ENCODE measurements at regions not wholly inside any gene's neighbourhood (a gene's known extent, or its start where the extent isn't known, plus 50 kb on each side); places are given as distances from the start of the nearest gene placed in this dataset.

GRCh38 chr1:195979646-195980045 lies 628.6 kb downstream of the KCNT2 start:
- FAIRE-seq (no peak), DNase-seq (ENCODE audit: insufficient read length, low spot score) (no peak)
- TF ChIP-seq SPI1 (IDR thresholded peaks at IDR 0.05; ENCODE audit: low read depth, low read length) (no peak), POU2F2 (IDR thresholded peaks at IDR 0.05; ENCODE audit: low read depth, low read length) (no peak), POLR2A (IDR thresholded peaks at IDR 0.05; ENCODE audit: low read depth, low read length) (no peak), PAX5 (IDR thresholded peaks at IDR 0.05; ENCODE audit: insufficient read depth, low read length, severe bottlenecking) (no peak), POLR2AphosphoS5 (IDR thresholded peaks at IDR 0.05; ENCODE audit: low read depth, low read length) (no peak), TAF1 (IDR thresholded peaks at IDR 0.05; ENCODE audit: low read depth, low read length) (no peak)

GRCh38 chr1:195973311-195973904 lies 634.8 kb downstream of the KCNT2 start:
- no peak for TF ChIP-seq POU2F2 (IDR thresholded peaks at IDR 0.05; ENCODE audit: low read depth, low read length)
- no peak for FAIRE-seq
- DNase-seq (ENCODE audit: insufficient read length, low spot score), result no peak

DNA sequence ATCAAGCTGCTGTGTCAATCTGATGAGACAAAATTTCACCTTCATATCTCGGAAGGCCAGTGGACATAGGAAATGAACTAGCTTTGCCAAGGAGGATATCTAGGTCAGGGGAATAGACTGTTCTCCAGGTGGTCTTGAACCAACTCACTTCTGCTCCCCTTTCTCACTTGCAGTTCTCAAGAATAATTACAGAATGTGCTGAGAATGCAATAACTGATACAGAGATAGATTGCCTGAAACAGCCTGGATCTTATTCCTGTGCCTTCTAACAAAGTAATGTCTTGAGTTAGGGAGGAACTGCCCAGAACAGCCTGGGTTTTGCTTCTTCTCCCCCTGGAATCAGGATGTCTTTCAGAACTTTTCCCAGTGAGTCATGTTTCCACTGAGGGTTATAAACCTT lies 636.7 kb downstream of the KCNT2 start:
- no peak for FAIRE-seq
- DNase-seq (ENCODE audit: insufficient read length, low spot score), result no peak
- TF ChIP-seq PAX5 (IDR thresholded peaks at IDR 0.05; ENCODE audit: insufficient read depth, low read length, severe bottlenecking) (no peak), POU2F2 (IDR thresholded peaks at IDR 0.05; ENCODE audit: low read depth, low read length) (no peak), SPI1 (IDR thresholded peaks at IDR 0.05; ENCODE audit: low read depth, low read length) (no peak), POLR2AphosphoS5 (IDR thresholded peaks at IDR 0.05; ENCODE audit: low read depth, low read length) (no peak), POLR2A (IDR thresholded peaks at IDR 0.05; ENCODE audit: low read depth, low read length) (no peak), TAF1 (IDR thresholded peaks at IDR 0.05; ENCODE audit: low read depth, low read length) (no peak)

DNA sequence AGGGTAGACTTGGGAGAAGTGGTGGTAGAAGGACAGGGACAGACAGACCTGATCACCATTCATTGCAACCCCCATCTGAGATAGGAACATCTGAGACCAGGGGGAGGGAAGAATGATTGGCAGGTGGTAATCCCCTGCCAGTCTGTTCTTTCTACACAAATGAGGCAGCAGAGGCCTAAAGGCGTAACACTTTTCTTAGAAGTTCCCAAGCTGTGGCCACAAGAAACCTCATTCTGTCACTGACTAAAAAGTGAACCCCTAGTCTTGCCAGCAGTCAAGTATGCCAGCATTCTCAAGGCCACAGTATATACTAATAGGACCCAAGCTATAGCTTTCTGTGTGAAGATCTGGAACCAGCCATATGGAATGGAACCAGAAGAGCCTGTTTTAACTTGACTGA lies 638.0 kb downstream of the KCNT2 start:
- DNase-seq (ENCODE audit: insufficient read length, low spot score) (no peak), FAIRE-seq (no peak)

DNA sequence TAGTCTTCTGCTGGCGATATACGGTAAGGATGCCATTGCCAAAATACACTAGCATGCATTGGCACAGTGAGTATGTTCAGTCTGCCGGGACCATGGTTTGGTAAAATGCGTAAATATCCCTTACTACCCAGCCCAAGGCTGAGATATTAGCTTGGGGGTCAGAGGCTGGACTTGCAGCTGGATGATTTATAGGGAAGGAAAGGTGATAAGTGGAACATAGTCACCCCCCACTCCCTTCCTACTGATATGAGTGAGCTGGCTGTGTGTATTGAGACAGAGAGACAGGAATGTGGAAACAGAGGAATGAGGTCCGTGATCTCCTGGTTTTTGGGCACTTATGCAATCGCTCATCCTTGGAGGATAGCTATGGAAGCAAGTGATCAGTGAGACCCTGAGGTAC lies 642.8 kb downstream of the KCNT2 start:
- no peak for TF ChIP-seq TAF1 (IDR thresholded peaks at IDR 0.05; ENCODE audit: low read depth, low read length)
- no peak for TF ChIP-seq POU2F2 (IDR thresholded peaks at IDR 0.05; ENCODE audit: low read depth, low read length)
- no peak for TF ChIP-seq POLR2A (IDR thresholded peaks at IDR 0.05; ENCODE audit: low read depth, low read length)
- TF ChIP-seq POLR2AphosphoS5 (IDR thresholded peaks at IDR 0.05; ENCODE audit: low read depth, low read length), result no peak
- TF ChIP-seq SPI1 (IDR thresholded peaks at IDR 0.05; ENCODE audit: low read depth, low read length), result no peak
- no peak for TF ChIP-seq PAX5 (IDR thresholded peaks at IDR 0.05; ENCODE audit: insufficient read depth, low read length, severe bottlenecking)
- DNase-seq (ENCODE audit: insufficient read length, low spot score), result no peak
- no peak for FAIRE-seq

More for the DNA sequence above, 638.0 kb downstream of the KCNT2 start:
- TF ChIP-seq POU2F2 (IDR thresholded peaks at IDR 0.05; ENCODE audit: low read depth, low read length) (no peak), SPI1 (IDR thresholded peaks at IDR 0.05; ENCODE audit: low read depth, low read length) (no peak), POLR2AphosphoS5 (IDR thresholded peaks at IDR 0.05; ENCODE audit: low read depth, low read length) (no peak), TAF1 (IDR thresholded peaks at IDR 0.05; ENCODE audit: low read depth, low read length) (no peak), POLR2A (IDR thresholded peaks at IDR 0.05; ENCODE audit: low read depth, low read length) (no peak), PAX5 (IDR thresholded peaks at IDR 0.05; ENCODE audit: insufficient read depth, low read length, severe bottlenecking) (no peak)

- TF ChIP-seq SPI1 (IDR thresholded peaks at IDR 0.05; ENCODE audit: low read depth, low read length) (no peak), PAX5 (IDR thresholded peaks at IDR 0.05; ENCODE audit: insufficient read depth, low read length, severe bottlenecking) (no peak), POLR2AphosphoS5 (IDR thresholded peaks at IDR 0.05; ENCODE audit: low read depth, low read length) (no peak), POLR2A (IDR thresholded peaks at IDR 0.05; ENCODE audit: low read depth, low read length) (no peak), POU2F2 (IDR thresholded peaks at IDR 0.05; ENCODE audit: low read depth, low read length) (no peak), TAF1 (IDR thresholded peaks at IDR 0.05; ENCODE audit: low read depth, low read length) (no peak)
- FAIRE-seq (no peak), DNase-seq (ENCODE audit: insufficient read length, low spot score) (no peak)
Observed at GRCh38 chr1:195965036-195965435, 643.2 kb downstream of the KCNT2 start.

- DNase-seq (ENCODE audit: insufficient read length, low spot score) (no peak), FAIRE-seq (no peak)
- TF ChIP-seq POLR2AphosphoS5 (IDR thresholded peaks at IDR 0.05; ENCODE audit: low read depth, low read length) (no peak), POLR2A (IDR thresholded peaks at IDR 0.05; ENCODE audit: low read depth, low read length) (no peak), POU2F2 (IDR thresholded peaks at IDR 0.05; ENCODE audit: low read depth, low read length) (no peak), PAX5 (IDR thresholded peaks at IDR 0.05; ENCODE audit: insufficient read depth, low read length, severe bottlenecking) (no peak), TAF1 (IDR thresholded peaks at IDR 0.05; ENCODE audit: low read depth, low read length) (no peak), SPI1 (IDR thresholded peaks at IDR 0.05; ENCODE audit: low read depth, low read length) (no peak)
Observed at GRCh38 chr1:195964516-195964915, 643.7 kb downstream of the KCNT2 start.

DNA sequence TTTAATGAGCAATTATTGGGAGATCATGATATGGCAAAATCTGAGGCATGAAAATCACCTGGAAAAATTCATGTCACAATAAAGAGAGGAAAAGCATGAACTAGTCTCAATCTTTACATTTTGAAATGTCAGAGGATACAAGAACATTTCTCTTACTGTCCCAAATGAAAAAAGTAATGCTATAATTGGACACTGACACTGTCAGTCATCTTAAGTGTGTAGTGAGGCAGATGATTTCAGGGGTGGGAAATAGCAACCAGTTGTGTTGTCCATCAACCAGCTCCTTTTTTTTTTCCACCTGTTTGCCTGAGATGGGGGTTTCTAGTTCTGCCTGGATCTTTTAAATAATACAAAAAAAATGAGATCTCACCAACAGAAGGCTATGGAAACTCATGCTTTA lies 646.2 kb downstream of the KCNT2 start:
- no peak for DNase-seq (ENCODE audit: insufficient read length, low spot score)

DNA sequence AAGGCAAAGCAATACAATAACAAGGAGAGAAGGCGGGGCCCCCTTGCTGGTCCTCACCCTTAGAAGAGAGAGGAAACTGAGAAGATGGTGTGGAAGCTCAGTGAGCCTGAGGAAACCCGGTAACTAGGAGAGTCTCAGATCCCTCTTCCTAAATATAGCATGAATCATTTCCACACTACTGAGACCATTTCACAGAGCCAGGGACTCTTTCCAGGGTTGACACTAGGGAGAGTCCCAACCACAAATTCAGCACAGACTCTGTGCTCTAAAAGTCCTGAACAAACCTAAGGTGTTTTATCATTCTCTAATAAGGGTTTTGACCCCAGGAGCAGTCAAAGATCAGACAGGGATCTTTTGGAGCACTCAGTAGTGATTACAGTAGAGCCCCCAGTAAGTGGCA lies 647.7 kb downstream of the KCNT2 start:
- no peak for FAIRE-seq
- no peak for DNase-seq (ENCODE audit: insufficient read length, low spot score)
- TF ChIP-seq TAF1 (IDR thresholded peaks at IDR 0.05; ENCODE audit: low read depth, low read length) (no peak), SPI1 (IDR thresholded peaks at IDR 0.05; ENCODE audit: low read depth, low read length) (no peak), POLR2AphosphoS5 (IDR thresholded peaks at IDR 0.05; ENCODE audit: low read depth, low read length) (no peak), POU2F2 (IDR thresholded peaks at IDR 0.05; ENCODE audit: low read depth, low read length) (no peak), POLR2A (IDR thresholded peaks at IDR 0.05; ENCODE audit: low read depth, low read length) (no peak), PAX5 (IDR thresholded peaks at IDR 0.05; ENCODE audit: insufficient read depth, low read length, severe bottlenecking) (no peak)

More for the DNA sequence above, 646.2 kb downstream of the KCNT2 start:
- no peak for FAIRE-seq
- TF ChIP-seq POU2F2 (IDR thresholded peaks at IDR 0.05; ENCODE audit: low read depth, low read length) (no peak), TAF1 (IDR thresholded peaks at IDR 0.05; ENCODE audit: low read depth, low read length) (no peak), POLR2A (IDR thresholded peaks at IDR 0.05; ENCODE audit: low read depth, low read length) (no peak), SPI1 (IDR thresholded peaks at IDR 0.05; ENCODE audit: low read depth, low read length) (no peak), POLR2AphosphoS5 (IDR thresholded peaks at IDR 0.05; ENCODE audit: low read depth, low read length) (no peak), PAX5 (IDR thresholded peaks at IDR 0.05; ENCODE audit: insufficient read depth, low read length, severe bottlenecking) (no peak)

- FAIRE-seq, result no peak
- no peak for DNase-seq (ENCODE audit: insufficient read length, low spot score)
- TF ChIP-seq POLR2A (IDR thresholded peaks at IDR 0.05; ENCODE audit: low read depth, low read length), result no peak
- TF ChIP-seq POLR2AphosphoS5 (IDR thresholded peaks at IDR 0.05; ENCODE audit: low read depth, low read length), result no peak
- no peak for TF ChIP-seq TAF1 (IDR thresholded peaks at IDR 0.05; ENCODE audit: low read depth, low read length)
- no peak for TF ChIP-seq POU2F2 (IDR thresholded peaks at IDR 0.05; ENCODE audit: low read depth, low read length)
- TF ChIP-seq PAX5 (IDR thresholded peaks at IDR 0.05; ENCODE audit: insufficient read depth, low read length, severe bottlenecking), result no peak
- no peak for TF ChIP-seq SPI1 (IDR thresholded peaks at IDR 0.05; ENCODE audit: low read depth, low read length)
Observed at GRCh38 chr1:195958131-195958530, 650.1 kb downstream of the KCNT2 start.
